NCI-H187 (cell line): ENCODE measurements at regions not wholly inside any gene's neighbourhood (a gene's known extent, or its start where the extent isn't known, plus 50 kb on each side); places are given as distances from the start of the nearest gene placed in this dataset.
A peak's percentile ranks its signal among the peaks of the same experiment; 100 is the strongest.

Source experiments
- DNase-seq, 2 experiments: peaks; one replicate each; lab custom pipeline; 2025; lab: John Stamatoyannopoulos, UW

GRCh38 chr1:201748335-201748734 lies 80.6 kb upstream of the IPO9 start:
- DNase-seq = no peak

GRCh38 chr1:201749059-201749690 lies 79.8 kb upstream of the IPO9 start:
- no peak for DNase-seq

- DNase-seq = no peak
These were observed 78.8 kb upstream of the IPO9 start for GRCh38 chr1:201750120-201750519.

- no peak for DNase-seq
These were observed 78.0 kb upstream of the IPO9 start for GRCh38 chr1:201750934-201751333.

- DNase-seq = no peak
These were observed 77.1 kb upstream of the IPO9 start for GRCh38 chr1:201751872-201752271.

- DNase-seq = no peak
These were observed 76.6 kb upstream of the IPO9 start for GRCh38 chr1:201752333-201752732.

- no peak for DNase-seq
These were observed 75.5 kb upstream of the IPO9 start for GRCh38 chr1:201753492-201753891.

- DNase-seq = no peak
These were observed 74.6 kb upstream of the IPO9 start for GRCh38 chr1:201754353-201754752.

- DNase-seq = no peak
These were observed 73.8 kb upstream of the IPO9 start for GRCh38 chr1:201755200-201755599.

GRCh38 chr1:201756406-201756805 lies 72.6 kb upstream of the IPO9 start:
- DNase-seq = no peak

GRCh38 chr1:201758499-201759050 lies 70.4 kb upstream of the IPO9 start:
- DNase-seq = peak; percentile 35 to 63

- no peak for DNase-seq
These were observed 69.7 kb upstream of the IPO9 start for GRCh38 chr1:201759194-201759815.

- no peak for DNase-seq
These were observed 68.4 kb upstream of the IPO9 start for GRCh38 chr1:201760516-201760915.

- DNase-seq = no peak
These were observed 67.8 kb upstream of the IPO9 start for GRCh38 chr1:201761178-201761577.

GRCh38 chr1:201761871-201762270 lies 67.1 kb upstream of the IPO9 start:
- no peak for DNase-seq

GRCh38 chr1:201762381-201762780 lies 66.6 kb upstream of the IPO9 start:
- DNase-seq = no peak

- no peak for DNase-seq
These were observed 65.4 kb upstream of the IPO9 start for GRCh38 chr1:201763455-201764140.

- DNase-seq = no peak
These were observed 64.8 kb upstream of the IPO9 start for GRCh38 chr1:201764166-201764565.

- no peak for DNase-seq
These were observed 64.4 kb upstream of the IPO9 start for GRCh38 chr1:201764579-201764978.

- no peak for DNase-seq
These were observed 62.7 kb upstream of the IPO9 start for GRCh38 chr1:201766131-201766866.

GRCh38 chr1:201767339-201767738 lies 61.6 kb upstream of the IPO9 start:
- DNase-seq = no peak

- DNase-seq = no peak
These were observed 59.9 kb upstream of the IPO9 start for GRCh38 chr1:201769072-201769471.
